ENCODE measurements at regions not wholly inside any gene's neighbourhood (a gene's known extent, or its start where the extent isn't known, plus 50 kb on each side); places are given as distances from the start of the nearest gene placed in this dataset.

- no peak for TF ChIP-seq POLR2A (IDR thresholded peaks at IDR 0.05)
- TF ChIP-seq CTCF (IDR thresholded peaks at IDR 0.05): no peak
Observed at GRCh38 chr5:121667292-121667691, 184.4 kb upstream of the FTMT start.

All from testis (tissue), 2 donors.